Ishikawa (cell line): ENCODE measurements at regions not wholly inside any gene's neighbourhood (a gene's known extent, or its start where the extent isn't known, plus 50 kb on each side); places are given as distances from the start of the nearest gene placed in this dataset.

ENCODE experiments used
- CEBPB ChIP-seq: IDR thresholded peaks from 2 replicates; pipeline ENCODE4 v1.6.1; 2012
- CREB1 ChIP-seq: IDR thresholded peaks from 2 replicates; pipeline ENCODE4 v1.6.1; 2012; ENCODE audit warnings: low read depth
- EGR1 ChIP-seq: IDR thresholded peaks from 2 replicates; pipeline ENCODE4 v1.6.1; 2012
- EP300 ChIP-seq: IDR thresholded peaks from 2 replicates; pipeline ENCODE4 v1.6.1; 2012; ENCODE audit warnings: borderline replicate concordance
- MAX ChIP-seq: IDR thresholded peaks from 2 replicates; pipeline ENCODE4 v1.6.1; 2012
- NFIC ChIP-seq: IDR thresholded peaks from 2 replicates; pipeline ENCODE4 v1.6.1; 2012
- TCF12 ChIP-seq: IDR thresholded peaks from 2 replicates; pipeline ENCODE4 v1.6.1; 2012; ENCODE audit warnings: low read depth
- TEAD4 ChIP-seq: IDR thresholded peaks from 2 replicates; pipeline ENCODE4 v1.6.1; 2012
- YY1 ChIP-seq: IDR thresholded peaks from 2 replicates; pipeline ENCODE4 v1.6.1; 2012; ENCODE audit warnings: low read depth
- TF ChIP-seq, protein P1 (sequence below): IDR thresholded peaks from 2 replicates; pipeline ENCODE4 v1.6.1; 2012

GRCh38 chr15:39219608-39220007 is 361.3 kb upstream of the THBS1 start:
- TF ChIP-seq CREB1 (no peak), YY1 (no peak), EP300 (no peak), MAX (no peak), NFIC (no peak), EGR1 (no peak), CEBPB (no peak), TCF12 (no peak), TEAD4 (no peak)
- TF ChIP-seq, protein P1, sequence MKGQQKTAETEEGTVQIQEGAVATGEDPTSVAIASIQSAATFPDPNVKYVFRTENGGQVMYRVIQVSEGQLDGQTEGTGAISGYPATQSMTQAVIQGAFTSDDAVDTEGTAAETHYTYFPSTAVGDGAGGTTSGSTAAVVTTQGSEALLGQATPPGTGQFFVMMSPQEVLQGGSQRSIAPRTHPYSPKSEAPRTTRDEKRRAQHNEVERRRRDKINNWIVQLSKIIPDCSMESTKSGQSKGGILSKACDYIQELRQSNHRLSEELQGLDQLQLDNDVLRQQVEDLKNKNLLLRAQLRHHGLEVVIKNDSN, result no peak
